Nephron progenitor cell (in vitro differentiated cells): ENCODE measurements at regions not wholly inside any gene's neighbourhood (a gene's known extent, or its start where the extent isn't known, plus 50 kb on each side); places are given as distances from the start of the nearest gene placed in this dataset.

ENCODE experiments used
- DNase-seq: peaks from one replicate; pipeline ENCODE4 v3.0.0; 2021
- H3K27ac Mint-ChIP-seq: 2 replicates; pipeline ENCODE4 v1.8.0; 2021; ENCODE audit warnings: mild to moderate bottlenecking, moderate library complexity, mixed read lengths
- H3K27me3 Mint-ChIP-seq: 2 replicates; pipeline ENCODE4 v1.8.0; 2021; ENCODE audit warnings: mild to moderate bottlenecking, low read depth, mixed read lengths; ENCODE audit not compliant: poor library complexity
- H3K36me3 Mint-ChIP-seq: 2 replicates; pipeline ENCODE4 v1.8.0; 2021; ENCODE audit warnings: low read depth, mixed read lengths
- H3K4me1 Mint-ChIP-seq: 2 replicates; pipeline ENCODE4 v1.8.0; 2021; ENCODE audit warnings: mixed read lengths
- H3K4me3 Mint-ChIP-seq: 2 replicates; pipeline ENCODE4 v1.8.0; 2021; ENCODE audit warnings: mild to moderate bottlenecking, moderate library complexity, mixed read lengths
- H3K9me3 Mint-ChIP-seq: 2 replicates; pipeline ENCODE4 v1.8.0; 2021; ENCODE audit warnings: mild to moderate bottlenecking, moderate library complexity, mixed read lengths
- CTCF ChIP-seq: fragments of 200-600 bp; sonication (generic); IDR thresholded peaks from 2 replicates; pipeline ENCODE4 v1.5.0; 2021; ENCODE audit warnings: antibody characterized with exemption

- no peak for TF ChIP-seq CTCF
- Mint-ChIP-seq H3K9me3 (no peaks in the 10 kb centered on the region), H3K27ac (peak overlapping the region; percentile 76), H3K4me3 (no peak overlapping the region), H3K27me3 (peaks cover 4% of the 10 kb centered on the region), H3K36me3 (no peaks in the 10 kb centered on the region), H3K4me1 (peaks cover 6% of the 10 kb centered on the region)
- no peak for DNase-seq
These were observed 102.8 kb upstream of the GBE1 start for GRCh38 chr3:81864272-81864671.

GRCh38 chr3:81863756-81864155, 102.3 kb upstream of the GBE1 start:
- no peaks in the 10 kb centered on the region for H3K36me3 Mint-ChIP-seq
- peaks cover 4% of the 10 kb centered on the region for H3K27me3 Mint-ChIP-seq
- no peak overlapping the region for H3K4me3 Mint-ChIP-seq
- no peak overlapping the region for H3K27ac Mint-ChIP-seq
- no peaks in the 10 kb centered on the region for H3K9me3 Mint-ChIP-seq
- TF ChIP-seq CTCF = no peak
- DNase-seq = no peak
- H3K4me1 Mint-ChIP-seq = peaks cover 6% of the 10 kb centered on the region

DNA sequence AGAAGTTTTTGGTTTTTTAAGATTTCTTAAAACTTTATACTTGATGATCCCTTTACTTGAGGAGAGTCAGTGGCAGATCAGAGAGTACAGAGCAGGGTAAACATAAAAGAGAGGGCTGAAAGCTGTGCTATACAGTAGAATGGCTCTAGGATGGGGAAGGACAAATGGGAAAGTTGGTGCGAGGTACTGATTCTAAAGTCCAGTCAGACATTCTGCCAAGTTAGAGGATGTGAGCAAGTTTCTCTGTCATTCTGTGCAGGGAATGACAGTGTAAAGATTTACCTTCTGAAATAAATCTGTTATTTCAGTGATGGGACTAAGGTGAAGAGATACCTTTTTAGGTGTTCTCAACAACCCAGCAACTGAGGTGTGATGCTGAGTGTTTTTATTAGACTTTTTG, 100.1 kb upstream of the GBE1 start:
- no peaks in the 10 kb centered on the region for H3K36me3 Mint-ChIP-seq
- H3K4me3 Mint-ChIP-seq = no peak overlapping the region
- no peak overlapping the region for H3K27ac Mint-ChIP-seq
- H3K9me3 Mint-ChIP-seq = no peaks in the 10 kb centered on the region
- H3K4me1 Mint-ChIP-seq = peaks cover 6% of the 10 kb centered on the region
- DNase-seq = no peak
- peaks cover 4% of the 10 kb centered on the region for H3K27me3 Mint-ChIP-seq
- no peak for TF ChIP-seq CTCF

DNA sequence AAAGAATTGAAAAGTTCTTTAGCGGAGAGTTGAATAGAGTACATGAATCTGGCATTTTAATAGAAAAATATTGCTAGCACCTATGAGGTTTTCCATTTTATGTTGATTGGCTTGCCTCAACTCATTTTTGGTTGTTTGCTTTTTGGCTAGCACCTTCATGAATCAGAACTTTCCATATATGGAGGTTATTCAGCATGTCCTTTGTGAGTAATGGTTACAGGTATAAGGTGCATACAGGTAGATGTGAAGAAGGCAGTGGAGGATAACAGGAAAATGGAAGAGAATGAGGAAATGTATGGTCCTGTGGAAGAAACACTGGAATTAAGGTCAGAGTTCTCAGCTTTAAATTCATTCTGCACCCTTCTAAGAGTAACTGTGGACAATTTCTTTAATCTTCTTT, 98.1 kb upstream of the GBE1 start:
- H3K9me3 Mint-ChIP-seq = no peaks in the 10 kb centered on the region
- no peak for TF ChIP-seq CTCF
- peaks cover 6% of the 10 kb centered on the region for H3K4me1 Mint-ChIP-seq
- H3K27me3 Mint-ChIP-seq = peaks cover 8% of the 10 kb centered on the region
- DNase-seq = no peak
- no peak overlapping the region for H3K4me3 Mint-ChIP-seq
- H3K36me3 Mint-ChIP-seq = no peaks in the 10 kb centered on the region
- no peak overlapping the region for H3K27ac Mint-ChIP-seq

- Mint-ChIP-seq H3K4me1 (no peaks in the 10 kb centered on the region), H3K4me3 (no peak overlapping the region), H3K9me3 (no peaks in the 10 kb centered on the region), H3K27ac (no peak overlapping the region), H3K27me3 (peaks cover 3% of the 10 kb centered on the region), H3K36me3 (no peaks in the 10 kb centered on the region)
- TF ChIP-seq CTCF = no peak
- no peak for DNase-seq
These were observed 92.0 kb upstream of the GBE1 start for GRCh38 chr3:81853431-81853830.

DNA sequence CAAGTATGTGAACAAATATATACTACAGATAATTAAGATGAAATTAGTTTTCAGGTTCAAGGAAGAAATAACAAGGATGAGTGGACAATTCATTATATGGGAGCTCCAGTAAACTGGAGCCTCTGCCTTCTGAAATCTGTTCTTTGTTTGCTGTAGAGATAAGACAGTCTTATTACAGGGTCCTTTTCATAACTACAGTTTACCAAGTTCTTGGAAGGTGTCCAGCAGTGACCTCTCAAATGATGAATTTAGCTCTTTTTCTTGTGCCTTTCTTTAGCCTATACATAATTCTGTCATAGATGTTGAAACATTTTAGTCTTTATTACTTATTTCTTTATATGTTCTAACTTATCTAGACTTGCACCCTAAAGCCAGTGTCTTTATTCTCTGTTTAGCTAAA, 89.7 kb upstream of the GBE1 start:
- Mint-ChIP-seq H3K4me1 (no peaks in the 10 kb centered on the region), H3K9me3 (no peaks in the 10 kb centered on the region), H3K4me3 (no peak overlapping the region), H3K27me3 (peaks cover 3% of the 10 kb centered on the region), H3K36me3 (no peaks in the 10 kb centered on the region), H3K27ac (no peak overlapping the region)
- TF ChIP-seq CTCF = no peak
- no peak for DNase-seq
